Adrenal gland (tissue), 9 donors: ENCODE measurements at regions not wholly inside any gene's neighbourhood (a gene's known extent, or its start where the extent isn't known, plus 50 kb on each side); places are given as distances from the start of the nearest gene placed in this dataset.

ENCODE experiments used
- DNase-seq, 7 donors: peaks; one replicate each; pipeline ENCODE4 v3.0.0-alpha.2; 2019 to 2020
- H3K27ac ChIP-seq, 5 donors: fragments of 200-600 bp; sonication (generic) in 4 of 5; 1 replicate in 3 of 5; 2 replicates in 2 of 5; pipeline versions ENCODE4 v1.5.1 to v1.8.0; 2016 to 2020; ENCODE audit warnings: mild to moderate bottlenecking in 1 of 5
- H3K27me3 ChIP-seq: fragments of 200-600 bp; 2 replicates; pipeline ENCODE4 v1.8.0; 2021
- H3K36me3 ChIP-seq, 2 donors: fragments of 200-600 bp; replicated peaks in 1 of 2; 1 replicate in 1 of 2; 2 replicates in 1 of 2; pipeline versions ENCODE4 v1.5.1 to v1.8.0; 2018 to 2022
- H3K4me1 ChIP-seq, 2 donors: fragments of 200-600 bp; replicated peaks in 1 of 2; 1 replicate in 1 of 2; 2 replicates in 1 of 2; pipeline versions ENCODE4 v1.5.1 to v1.8.0; 2018 to 2021
- H3K4me3 ChIP-seq, 4 donors: fragments of 200-600 bp; sonication (generic) in 3 of 4; one replicate each; pipeline ENCODE4 v1.5.1; 2016 to 2018
- H3K9me3 ChIP-seq, 3 donors: fragments of 200-600 bp; sonication (generic) in 1 of 3; replicated peaks in 1 of 3; 1 replicate in 2 of 3; 2 replicates in 1 of 3; pipeline versions ENCODE4 v1.5.1 to v1.8.0; 2016 to 2021
- POLR2A ChIP-seq, 2 donors: fragments of 450-650 bp; IDR thresholded peaks; one replicate each; pipeline ENCODE4 v1.6.1; 2017; ENCODE audit warnings: antibody characterized with exemption in 2 of 2, mild to moderate bottlenecking in 2 of 2, moderate library complexity in 1 of 2
- WGBS, 4 donors: extraction: QIAGEN DNeasy Blood & Tissue Kit in 2 of 4; methylation state at CpG; one replicate each; pipeline versions ENCODE4 v1.1.5 to v1.1.7; 2013 to 2017; 5-methylcytosine and 5-hydroxymethylcytosine counted together
- intact Hi-C, 2 donors: fragments of 100-400 bp; cut with DNase I; formaldehyde crosslinking; loops; one replicate each; pipeline versions ENCODE4 v1.14.1 to v1.15.0; 2022 to 2023
- TF ChIP-seq, protein P1 (sequence below), 6 experiments: fragments of 450-650 bp in 4 of 6; fragments of 200-600 bp in 2 of 6; sonication (generic) in 1 of 6; IDR thresholded peaks; 1 replicate in 5 of 6; 2 replicates in 1 of 6; pipeline versions ENCODE4 v1.5.1 to v1.8.0; 2016 to 2021; ENCODE audit warnings: antibody characterized with exemption in 6 of 6, mild to moderate bottlenecking in 2 of 6, moderate library complexity in 1 of 6
- donor health status: healthy with polysubstance abuse.
- donor health status: Bipolar disorder and iron deficiency.
- donor health status: DM: yes; HTN: yes; CAD: no.
- donor health status: DM: no; HTN: no; CAD: no.
- donor health status: DM: no; HTN: no; CAD: no.

DNA sequence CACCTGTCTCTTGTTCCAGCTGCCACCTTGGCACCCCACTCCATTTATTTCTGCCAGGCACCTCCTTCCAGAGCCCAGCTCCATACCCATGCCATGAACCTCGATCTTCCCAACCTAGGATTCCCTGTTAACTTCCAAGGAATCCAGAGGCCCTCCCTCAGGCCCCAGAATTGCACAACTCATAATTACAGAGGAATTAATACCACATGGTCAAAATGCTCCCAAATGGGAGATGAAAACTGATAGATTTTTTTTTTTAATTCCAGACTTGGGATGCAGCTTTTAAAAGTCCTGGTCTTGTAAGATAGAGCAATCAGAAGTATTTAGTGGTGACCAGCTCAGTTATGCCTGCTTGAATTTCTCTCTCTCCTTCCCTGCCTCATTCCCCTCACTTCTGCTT, 96.2 kb upstream of the CCDC112 start:
- Histone ChIP-seq H3K9me3 (no peaks in the 10 kb centered on the region), H3K27ac (no peak overlapping the region), H3K27me3 (no peaks in the 10 kb centered on the region), H3K4me1 (no peaks in the 10 kb centered on the region), H3K36me3 (no peaks in the 10 kb centered on the region), H3K4me3 (no peak overlapping the region)
- DNase-seq = no peak
- TF ChIP-seq, protein P1, sequence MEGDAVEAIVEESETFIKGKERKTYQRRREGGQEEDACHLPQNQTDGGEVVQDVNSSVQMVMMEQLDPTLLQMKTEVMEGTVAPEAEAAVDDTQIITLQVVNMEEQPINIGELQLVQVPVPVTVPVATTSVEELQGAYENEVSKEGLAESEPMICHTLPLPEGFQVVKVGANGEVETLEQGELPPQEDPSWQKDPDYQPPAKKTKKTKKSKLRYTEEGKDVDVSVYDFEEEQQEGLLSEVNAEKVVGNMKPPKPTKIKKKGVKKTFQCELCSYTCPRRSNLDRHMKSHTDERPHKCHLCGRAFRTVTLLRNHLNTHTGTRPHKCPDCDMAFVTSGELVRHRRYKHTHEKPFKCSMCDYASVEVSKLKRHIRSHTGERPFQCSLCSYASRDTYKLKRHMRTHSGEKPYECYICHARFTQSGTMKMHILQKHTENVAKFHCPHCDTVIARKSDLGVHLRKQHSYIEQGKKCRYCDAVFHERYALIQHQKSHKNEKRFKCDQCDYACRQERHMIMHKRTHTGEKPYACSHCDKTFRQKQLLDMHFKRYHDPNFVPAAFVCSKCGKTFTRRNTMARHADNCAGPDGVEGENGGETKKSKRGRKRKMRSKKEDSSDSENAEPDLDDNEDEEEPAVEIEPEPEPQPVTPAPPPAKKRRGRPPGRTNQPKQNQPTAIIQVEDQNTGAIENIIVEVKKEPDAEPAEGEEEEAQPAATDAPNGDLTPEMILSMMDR (IDR thresholded peaks at IDR 0.05) = no peak
- TF ChIP-seq POLR2A (IDR thresholded peaks at IDR 0.05) = no peak
- 57 to 75% (median 67%) methylated on average over 1 of the region's 1 CpG for WGBS, 4 donors
- intact Hi-C loops = no loop called here

DNA sequence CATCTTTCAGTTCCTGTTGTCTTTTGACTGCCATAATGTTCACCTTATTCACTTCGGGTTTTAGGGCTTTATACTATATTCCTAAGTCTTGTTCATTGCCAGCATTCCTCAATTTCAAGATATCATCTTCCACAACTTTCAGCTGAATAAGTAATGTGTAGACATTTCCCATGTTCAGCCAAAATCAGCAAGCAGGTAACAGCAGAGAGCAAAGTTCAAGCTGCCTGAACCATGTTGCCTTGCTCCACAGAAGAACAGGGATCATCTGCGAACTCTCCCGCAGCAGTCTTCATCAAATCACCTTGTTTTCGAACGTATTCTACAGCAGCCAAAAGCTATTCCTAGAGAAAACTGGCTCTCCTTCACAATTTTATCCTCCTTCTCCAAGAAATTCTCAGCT, 95.3 kb upstream of the CCDC112 start:
- intact Hi-C loops = no loop called here
- DNase-seq = no peak
- H3K9me3 ChIP-seq = no peaks in the 10 kb centered on the region

DNA sequence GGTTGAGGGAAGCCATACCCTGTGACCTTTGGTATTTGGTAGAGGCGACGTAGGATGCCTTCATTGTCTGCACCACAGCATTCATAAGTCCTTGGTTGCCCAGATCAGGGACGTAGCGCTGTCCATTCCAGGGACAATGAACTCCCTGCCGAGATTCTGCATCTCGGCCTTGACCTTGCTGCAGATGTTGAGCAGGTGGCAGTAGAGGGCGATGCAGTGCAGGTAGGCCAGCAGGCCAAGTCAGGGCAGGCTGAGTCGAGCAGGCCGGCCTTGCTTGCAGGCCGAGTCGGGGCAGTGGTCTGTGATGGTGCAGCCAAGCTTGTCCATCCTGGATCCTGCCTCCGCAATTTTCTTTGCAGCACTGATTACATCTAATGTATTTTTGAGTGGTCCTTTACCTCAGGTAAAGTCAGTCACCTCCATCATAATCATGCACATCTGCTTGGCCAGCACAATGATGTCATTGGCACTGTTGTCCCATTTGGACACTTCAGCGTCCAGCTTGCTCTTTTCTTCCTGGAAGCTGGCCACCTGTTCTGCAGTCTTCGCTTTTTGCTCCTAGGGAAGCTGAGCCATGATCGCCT, 93.4 kb upstream of the CCDC112 start:
- no peaks in the 10 kb centered on the region for H3K36me3 ChIP-seq
- WGBS, 4 donors = 83 to 85% (median 84%) methylated on average over 14 to 15 of the region's 15 CpGs
- H3K27me3 ChIP-seq = no peaks in the 10 kb centered on the region
- H3K4me3 ChIP-seq = no peak overlapping the region
- no peak for DNase-seq
- no peak for TF ChIP-seq POLR2A (IDR thresholded peaks at IDR 0.05)
- TF ChIP-seq, protein P1 (IDR thresholded peaks at IDR 0.05) = no peak
- no peaks in the 10 kb centered on the region for H3K4me1 ChIP-seq
- no peaks in the 10 kb centered on the region for H3K9me3 ChIP-seq
- intact Hi-C loops = no loop called here
- no peak overlapping the region for H3K27ac ChIP-seq

More for the DNA sequence above, 95.3 kb upstream of the CCDC112 start:
- H3K27me3 ChIP-seq = no peaks in the 10 kb centered on the region
- 88 to 95% (median 93%) methylated on average over 5 of the region's 5 CpGs for WGBS, 4 donors
- H3K36me3 ChIP-seq = no peaks in the 10 kb centered on the region
- H3K27ac ChIP-seq = no peak overlapping the region
- H3K4me1 ChIP-seq = no peaks in the 10 kb centered on the region
- H3K4me3 ChIP-seq = no peak overlapping the region
- TF ChIP-seq POLR2A (IDR thresholded peaks at IDR 0.05) = no peak
- TF ChIP-seq, protein P1 (IDR thresholded peaks at IDR 0.05) = no peak

DNA sequence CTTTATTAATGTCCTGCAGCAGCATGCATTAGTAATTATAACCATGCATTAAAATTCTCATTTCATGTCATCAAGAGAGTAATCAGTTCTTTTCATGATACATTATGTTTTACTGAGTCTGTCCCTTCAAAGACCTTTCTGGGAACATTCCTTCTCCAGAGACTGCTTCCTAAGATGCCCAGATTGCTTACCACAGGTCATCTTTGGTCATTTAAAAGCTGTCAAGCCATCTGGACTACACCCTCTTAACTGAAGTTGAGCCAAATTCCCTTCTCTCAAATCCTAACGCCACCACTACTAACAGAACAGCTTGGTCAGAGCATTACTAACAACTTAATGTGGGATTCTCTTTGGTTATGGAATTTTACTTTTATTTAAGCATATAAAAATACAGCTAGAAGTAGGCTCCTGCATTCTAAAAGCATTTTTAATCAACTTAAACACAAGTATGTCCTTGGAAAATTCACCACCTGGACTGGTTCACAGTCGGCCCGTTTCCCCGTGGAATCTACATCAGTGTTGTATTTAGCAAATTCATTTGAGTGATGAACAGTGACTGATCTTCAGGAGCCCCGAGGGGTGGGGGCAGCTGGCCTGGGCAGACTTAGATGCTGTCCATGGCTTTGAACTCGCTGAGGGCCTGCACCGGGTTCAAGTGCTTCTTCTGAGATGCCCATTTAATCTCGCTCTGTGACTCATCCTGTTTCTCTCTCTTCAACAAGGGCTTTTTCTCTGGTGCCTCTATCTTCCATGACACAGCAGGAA, 92.8 kb upstream of the CCDC112 start:
- intact Hi-C loops = no loop called here
- Histone ChIP-seq H3K36me3 (no peaks in the 10 kb centered on the region), H3K4me3 (no peak overlapping the region), H3K27me3 (no peaks in the 10 kb centered on the region), H3K4me1 (no peaks in the 10 kb centered on the region), H3K27ac (no peak overlapping the region), H3K9me3 (no peaks in the 10 kb centered on the region)
- no peak for DNase-seq
- WGBS, 4 donors = 83 to 89% (median 87%) methylated on average over 8 of the region's 8 CpGs
- TF ChIP-seq POLR2A (IDR thresholded peaks at IDR 0.05) = no peak
- TF ChIP-seq, protein P1 (IDR thresholded peaks at IDR 0.05) = no peak
